Mesothelial cell of epicardium (in vitro differentiated cells): ENCODE measurements at regions not wholly inside any gene's neighbourhood (a gene's known extent, or its start where the extent isn't known, plus 50 kb on each side); places are given as distances from the start of the nearest gene placed in this dataset.

Experiments used
- DNase-seq, 2 experiments: peaks; one replicate each; pipeline ENCODE4 v3.0.0; 2021; ENCODE audit warnings: low spot score in 2 of 2; ENCODE audit not compliant: unreplicated experiment in 2 of 2
- H3K27ac Mint-ChIP-seq: 2 replicates; pipeline ENCODE4 v1.8.0; 2021; ENCODE audit warnings: mixed read lengths
- H3K27me3 Mint-ChIP-seq: 2 replicates; pipeline ENCODE4 v1.8.0; 2021; ENCODE audit warnings: low read depth, mixed read lengths
- H3K36me3 Mint-ChIP-seq: 2 replicates; pipeline ENCODE4 v1.8.0; 2021; ENCODE audit warnings: mixed read lengths
- H3K4me1 Mint-ChIP-seq: 2 replicates; pipeline ENCODE4 v1.8.0; 2021; ENCODE audit warnings: mixed read lengths
- H3K4me3 Mint-ChIP-seq: 2 replicates; pipeline ENCODE4 v1.8.0; 2021; ENCODE audit warnings: mild to moderate bottlenecking, moderate library complexity, mixed read lengths
- H3K9me3 Mint-ChIP-seq: 2 replicates; pipeline ENCODE4 v1.8.0; 2021; ENCODE audit warnings: mixed read lengths
- CTCF ChIP-seq: fragments of 200-600 bp; sonication (generic); IDR thresholded peaks from one replicate; pipeline ENCODE4 v1.5.0; 2021; ENCODE audit warnings: antibody characterized with exemption; ENCODE audit not compliant: unreplicated experiment

GRCh38 chr2:181372646-181373040 lies 84.5 kb upstream of the ITGA4 start:
- Mint-ChIP-seq H3K27me3 (peaks cover 2% of the 10 kb centered on the region), H3K4me1 (peaks cover 13% of the 10 kb centered on the region), H3K36me3 (no peaks in the 10 kb centered on the region), H3K4me3 (no peak overlapping the region), H3K27ac (no peak overlapping the region), H3K9me3 (no peaks in the 10 kb centered on the region)
- no peak for TF ChIP-seq CTCF
- no peak for DNase-seq

DNA sequence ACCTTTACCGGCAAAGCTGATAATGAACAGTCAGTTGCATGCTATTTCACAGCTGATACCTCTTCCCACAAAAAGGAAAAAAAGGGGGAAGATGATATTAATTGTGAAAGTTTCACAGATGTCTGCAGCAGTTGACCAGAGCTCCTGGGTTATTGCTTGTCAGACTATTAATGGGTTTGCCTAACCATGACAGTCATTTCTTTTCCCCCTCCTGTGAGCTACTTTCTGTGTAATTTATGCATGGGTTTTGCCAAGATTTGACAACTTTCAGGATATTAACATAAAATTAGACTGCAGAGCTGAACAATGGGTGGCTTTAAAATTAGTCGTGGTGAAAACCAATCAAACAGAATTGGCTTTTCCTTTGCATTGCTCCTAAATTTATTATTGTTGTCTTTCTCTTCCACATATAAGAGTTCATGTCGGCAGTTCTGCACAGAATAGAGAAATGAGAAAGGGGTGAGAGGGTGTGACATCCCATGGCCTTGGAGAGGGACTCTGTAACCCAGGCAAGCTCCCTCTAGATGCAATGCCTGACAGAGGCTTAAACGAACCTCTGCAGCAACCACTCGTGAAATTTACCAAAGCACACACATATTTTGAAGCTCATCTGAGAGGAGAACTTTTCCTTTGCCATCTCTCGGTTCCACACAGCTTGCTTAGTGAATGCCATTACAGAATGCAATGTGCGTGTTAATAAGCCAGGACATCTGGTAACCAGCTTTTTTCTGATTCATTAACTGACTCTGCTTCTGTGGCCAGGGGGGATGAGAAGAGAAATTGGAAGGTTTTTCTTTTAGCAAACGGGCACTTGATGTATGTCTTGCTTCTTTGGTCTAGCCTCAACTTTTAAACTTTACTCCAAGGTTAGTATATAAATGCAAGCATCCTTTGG lies 82.2 kb upstream of the ITGA4 start:
- no peak for DNase-seq
- Mint-ChIP-seq H3K9me3 (no peaks in the 10 kb centered on the region), H3K27me3 (peaks cover 2% of the 10 kb centered on the region), H3K4me1 (peaks cover 13% of the 10 kb centered on the region), H3K36me3 (no peaks in the 10 kb centered on the region), H3K4me3 (no peak overlapping the region), H3K27ac (no peak overlapping the region)
- TF ChIP-seq CTCF: no peak

DNA sequence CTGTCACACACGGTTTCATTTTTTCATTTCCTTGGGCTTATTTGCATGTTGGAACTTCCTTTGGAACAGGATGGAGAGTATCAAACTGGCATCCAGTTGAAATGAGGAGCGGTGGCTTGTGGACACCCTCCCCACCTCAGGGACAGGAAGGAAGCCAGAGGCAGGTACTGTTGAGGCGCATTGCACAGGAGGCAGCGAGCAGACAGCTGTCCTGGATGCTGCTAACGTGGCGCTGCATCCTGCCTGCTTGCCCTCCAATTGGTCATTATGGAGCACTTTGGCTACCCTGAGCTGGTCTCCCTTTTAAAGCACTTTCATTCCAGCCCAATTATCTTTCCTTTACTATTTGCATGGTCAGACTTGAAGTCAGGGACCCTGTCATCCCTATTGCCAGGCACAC lies 80.7 kb upstream of the ITGA4 start:
- no peaks in the 10 kb centered on the region for H3K36me3 Mint-ChIP-seq
- H3K4me3 Mint-ChIP-seq: no peak overlapping the region
- no peak overlapping the region for H3K27ac Mint-ChIP-seq
- no peak for DNase-seq
- H3K27me3 Mint-ChIP-seq: peaks cover 2% of the 10 kb centered on the region
- H3K9me3 Mint-ChIP-seq: no peaks in the 10 kb centered on the region
- TF ChIP-seq CTCF: no peak
- peaks cover 13% of the 10 kb centered on the region for H3K4me1 Mint-ChIP-seq

- Mint-ChIP-seq H3K27ac (no peak overlapping the region), H3K27me3 (peaks cover 2% of the 10 kb centered on the region), H3K36me3 (no peaks in the 10 kb centered on the region), H3K4me3 (no peak overlapping the region), H3K4me1 (peaks cover 10% of the 10 kb centered on the region), H3K9me3 (no peaks in the 10 kb centered on the region)
- no peak for DNase-seq
- no peak for TF ChIP-seq CTCF
Measured at GRCh38 chr2:181376999-181377398, 80.2 kb upstream of the ITGA4 start.

- H3K4me1 Mint-ChIP-seq: no peaks in the 10 kb centered on the region
- no peaks in the 10 kb centered on the region for H3K9me3 Mint-ChIP-seq
- no peaks in the 10 kb centered on the region for H3K36me3 Mint-ChIP-seq
- no peak overlapping the region for H3K4me3 Mint-ChIP-seq
- no peak for DNase-seq
- no peak overlapping the region for H3K27ac Mint-ChIP-seq
- H3K27me3 Mint-ChIP-seq: peaks cover 2% of the 10 kb centered on the region
- no peak for TF ChIP-seq CTCF
Measured at GRCh38 chr2:181378491-181378890, 78.7 kb upstream of the ITGA4 start.

DNA sequence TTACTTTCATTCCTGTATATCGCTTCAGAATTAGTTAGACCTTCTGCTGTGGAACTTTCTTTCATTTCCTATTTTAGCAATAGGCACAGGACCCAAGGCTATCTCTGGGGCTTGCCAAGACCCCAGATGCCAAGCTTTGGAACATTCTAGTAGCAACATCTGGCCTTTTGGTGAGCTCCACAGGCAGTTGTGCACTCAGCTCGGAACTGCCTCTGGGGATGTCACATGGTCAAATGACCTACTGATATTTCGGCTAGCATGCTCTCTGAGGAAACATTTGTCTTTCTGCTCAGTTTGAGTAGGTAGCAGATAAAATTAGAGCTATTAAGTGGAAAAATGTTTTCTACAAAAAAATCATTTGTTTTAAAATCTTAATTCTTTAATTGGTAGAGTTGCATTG lies 76.6 kb upstream of the ITGA4 start:
- no peak overlapping the region for H3K27ac Mint-ChIP-seq
- no peaks in the 10 kb centered on the region for H3K36me3 Mint-ChIP-seq
- no peaks in the 10 kb centered on the region for H3K4me1 Mint-ChIP-seq

More for the DNA sequence above, 76.6 kb upstream of the ITGA4 start:
- peaks cover 3% of the 10 kb centered on the region for H3K9me3 Mint-ChIP-seq
- H3K4me3 Mint-ChIP-seq: no peak overlapping the region
- DNase-seq: no peak
- H3K27me3 Mint-ChIP-seq: no peaks in the 10 kb centered on the region
- TF ChIP-seq CTCF: no peak
